IMR-90 (cell line): ENCODE measurements at regions not wholly inside any gene's neighbourhood (a gene's known extent, or its start where the extent isn't known, plus 50 kb on each side); places are given as distances from the start of the nearest gene placed in this dataset.

Source experiments
- ATAC-seq: fragments of 200-7000 bp; cut with Tn5 transposase; 2 replicates; pipeline ENCODE4 v1.9.1; 2020; ENCODE audit warnings: low read depth, mild to moderate bottlenecking, moderate library complexity
- BruUV-seq: library from RNA; stranded (reverse); fragments of 400-500 nt; replicated peaks from 2 replicates; lab custom pipeline; 2021; lab: Mats Ljungman, UMichigan
- CTCF ChIA-PET: fragments of 300-600 bp; formaldehyde crosslinking; extraction: SDS; loops from one replicate; lab custom pipeline; 2021; ENCODE audit warnings: antibody characterized with exemption; lab: Yijun Ruan, JAX
- POLR2A ChIA-PET: fragments of 300-600 bp; sonication (Branson Sonifier 250); formaldehyde crosslinking; loops from one replicate; lab custom pipeline; 2022; ENCODE audit warnings: antibody characterized with exemption; ENCODE audit not compliant: unreplicated experiment; lab: Charles Lee
- DNase-seq: peaks from one replicate; pipeline ENCODE4 v3.0.0; 2013
- H2AFZ ChIP-seq: replicated peaks from 2 replicates; pipeline ENCODE3; 2013; ENCODE audit warnings: low read length, mild to moderate bottlenecking; ENCODE audit not compliant: poor library complexity
- H2AK5ac ChIP-seq: 2 replicates; pipeline ENCODE4 v1.6.1; 2013; ENCODE audit warnings: low read depth, low read length, inconsistent platforms
- H2AK9ac ChIP-seq: replicated peaks from 2 replicates; pipeline ENCODE3; 2013; ENCODE audit warnings: mild to moderate bottlenecking, low read depth, low read length, moderate library complexity; ENCODE audit not compliant: poor library complexity
- H2BK120ac ChIP-seq: 2 replicates; pipeline ENCODE4 v1.6.1; 2013; ENCODE audit warnings: low read depth, low read length, inconsistent platforms
- H2BK15ac ChIP-seq: 3 replicates; pipeline ENCODE4 v1.6.1; 2013; ENCODE audit warnings: low read depth, low read length, inconsistent platforms
- H2BK20ac ChIP-seq: 2 replicates; pipeline ENCODE4 v1.6.1; 2013; ENCODE audit warnings: low read depth, mild to moderate bottlenecking, inconsistent platforms, low read length, moderate library complexity
- H2BK5ac ChIP-seq: 2 replicates; pipeline ENCODE4 v1.6.1; 2013; ENCODE audit warnings: mild to moderate bottlenecking, low read depth, low read length, inconsistent platforms; ENCODE audit not compliant: poor library complexity, severe bottlenecking
- H3K14ac ChIP-seq: replicated peaks from 2 replicates; pipeline ENCODE4 v1.6.1; 2013; ENCODE audit warnings: low read depth, low read length, inconsistent platforms
- H3K18ac ChIP-seq: 2 replicates; pipeline ENCODE4 v1.6.1; 2013; ENCODE audit warnings: low read depth, low read length, control low read depth
- H3K23ac ChIP-seq: 2 replicates; pipeline ENCODE4 v1.6.1; 2013; ENCODE audit warnings: low read depth, low read length, inconsistent platforms
- H3K27ac ChIP-seq: 2 replicates; pipeline ENCODE4 v1.5.1; 2013; ENCODE audit warnings: mild to moderate bottlenecking, control low read depth, low read length; ENCODE audit not compliant: insufficient read depth
- H3K27me3 ChIP-seq: 2 replicates; pipeline ENCODE4 v1.6.1; 2013; ENCODE audit warnings: low read length; ENCODE audit not compliant: control insufficient read depth, insufficient read depth
- H3K36me3 ChIP-seq: 2 replicates; pipeline ENCODE4 v1.6.1; 2013; ENCODE audit warnings: low read length, mixed read lengths; ENCODE audit not compliant: control insufficient read depth, insufficient read depth
- H3K4ac ChIP-seq: 2 replicates; pipeline ENCODE4 v1.6.1; 2013; ENCODE audit warnings: low read depth, low read length, inconsistent platforms
- H3K4me1 ChIP-seq: 2 replicates; pipeline ENCODE4 v1.6.1; 2013; ENCODE audit warnings: low read length, mixed read lengths; ENCODE audit not compliant: control insufficient read depth, insufficient read depth
- H3K4me2 ChIP-seq: 2 replicates; pipeline ENCODE4 v1.6.1; 2013; ENCODE audit warnings: low read depth, mild to moderate bottlenecking, control low read depth, low read length, moderate library complexity
- H3K4me3 ChIP-seq: 2 replicates; pipeline ENCODE4 v1.5.1; 2013; ENCODE audit warnings: low read depth, mild to moderate bottlenecking, control low read depth, low read length, moderate library complexity; ENCODE audit not compliant: insufficient read depth
- H3K56ac ChIP-seq: 2 replicates; pipeline ENCODE4 v1.6.1; 2013; ENCODE audit warnings: low read length, inconsistent platforms; ENCODE audit not compliant: insufficient read depth; ENCODE audit errors: extremely low read depth
- H3K79me1 ChIP-seq, 2 experiments: 2 replicates each; pipeline ENCODE4 v1.6.1; 2013; ENCODE audit warnings: low read length in 2 of 2, inconsistent platforms in 1 of 2, low read depth in 1 of 2
- H3K9ac ChIP-seq: 2 replicates; pipeline ENCODE4 v1.6.1; 2013; ENCODE audit warnings: low read depth, low read length, control low read depth
- H3K9me1 ChIP-seq: 2 replicates; pipeline ENCODE4 v1.6.1; 2013; ENCODE audit warnings: low read length, inconsistent platforms; ENCODE audit not compliant: insufficient read depth
- H3K9me3 ChIP-seq: 2 replicates; pipeline ENCODE4 v1.6.1; 2013; ENCODE audit warnings: low read length; ENCODE audit not compliant: control insufficient read depth, insufficient read depth
- H4K20me1 ChIP-seq: 2 replicates; pipeline ENCODE4 v1.6.1; 2013; ENCODE audit warnings: low read length, inconsistent platforms; ENCODE audit not compliant: insufficient read depth
- H4K5ac ChIP-seq: 2 replicates; pipeline ENCODE4 v1.6.1; 2013; ENCODE audit warnings: mild to moderate bottlenecking, low read depth, low read length, control low read depth
- H4K8ac ChIP-seq, 2 experiments: 2 replicates each; pipeline ENCODE4 v1.6.1; 2013; ENCODE audit warnings: low read depth in 2 of 2, low read length in 2 of 2, control low read depth in 1 of 2, inconsistent platforms in 1 of 2
- H4K91ac ChIP-seq: 2 replicates; pipeline ENCODE4 v1.6.1; 2013; ENCODE audit warnings: low read depth, low read length, inconsistent platforms; ENCODE audit not compliant: insufficient read depth
- BHLHE40 ChIP-seq: fragments of 150-350 bp; IDR thresholded peaks from 2 replicates; pipeline ENCODE4 v1.6.1; 2016; ENCODE audit warnings: mild to moderate bottlenecking, low read depth, low read length
- CHD1 ChIP-seq: IDR thresholded peaks from 2 replicates; pipeline ENCODE4 v1.6.1; 2012; ENCODE audit warnings: low read depth, low read length, improper control_type of control experiment
- FOS ChIP-seq: fragments of 150-350 bp; IDR thresholded peaks from 2 replicates; pipeline ENCODE4 v1.6.1; 2016; ENCODE audit warnings: low read depth, low read length
- MAFK ChIP-seq: IDR thresholded peaks from 2 replicates; pipeline ENCODE4 v1.6.1; 2012; ENCODE audit warnings: low read depth, low read length, improper control_type of control experiment
- MAZ ChIP-seq: IDR thresholded peaks from 2 replicates; pipeline ENCODE4 v1.6.1; 2012; ENCODE audit warnings: low read depth, mild to moderate bottlenecking, low read length, improper control_type of control experiment, moderate library complexity, borderline replicate concordance
- NFE2L2 ChIP-seq: fragments of 150-350 bp; IDR thresholded peaks from 2 replicates; pipeline ENCODE4 v1.6.1; 2016; ENCODE audit warnings: low read depth, mild to moderate bottlenecking, low read length
- POLR2A ChIP-seq: IDR thresholded peaks from 2 replicates; pipeline ENCODE4 v1.6.1; 2012; ENCODE audit warnings: mild to moderate bottlenecking, low read depth, low read length
- RAD21 ChIP-seq: IDR thresholded peaks from 2 replicates; pipeline ENCODE4 v1.6.1; 2012; ENCODE audit warnings: low read length, improper control_type of control experiment
- RCOR1 ChIP-seq: IDR thresholded peaks from 2 replicates; pipeline ENCODE4 v1.6.1; 2012; ENCODE audit warnings: mild to moderate bottlenecking, low read length, improper control_type of control experiment; ENCODE audit not compliant: insufficient replicate concordance
- RFX5 ChIP-seq: IDR thresholded peaks from 2 replicates; pipeline ENCODE4 v1.8.0; 2012; ENCODE audit warnings: low read depth, mild to moderate bottlenecking, low read length, moderate library complexity
- WGBS, 2 experiments: methylation state at CpG; one replicate each; pipeline versions ENCODE4 v1.1.5 to v1.1.7; 2013; ENCODE audit warnings: missing lambda C conversion rate in 2 of 2; ENCODE audit not compliant: insufficient read length in 1 of 2; ENCODE audit errors: extremely low coverage in 2 of 2; 5-methylcytosine and 5-hydroxymethylcytosine counted together
- dilution Hi-C: fragments of 300-500 bp; cut with HindIII; formaldehyde crosslinking; loops from one replicate; pipeline ENCODE4 v1.14.3; 2018; ENCODE audit warnings: low sequenced_read_pairs; ENCODE audit not compliant: unreplicated experiment
- in situ Hi-C: fragments of 300-500 bp; cut with MboI; formaldehyde crosslinking; loops from 3 replicates; pipeline ENCODE4 v1.14.3; 2019; ENCODE audit warnings: low sequenced_read_pairs, inconsistent platforms, mixed read lengths
- intact Hi-C: fragments of 100-400 bp; cut with micrococcal nuclease; formaldehyde crosslinking; loops from 2 replicates; pipeline ENCODE4 v1.10.0; 2022
- TF ChIP-seq, protein P1 (sequence below): fragments of 150-350 bp; IDR thresholded peaks from 2 replicates; pipeline ENCODE4 v1.6.1; 2017; ENCODE audit warnings: mild to moderate bottlenecking, antibody characterized with exemption, low read length, low read depth
- TF ChIP-seq, protein P2 (sequence below): fragments of 150-350 bp; IDR thresholded peaks from 2 replicates; pipeline ENCODE4 v1.6.1; 2016; ENCODE audit warnings: low read depth, mild to moderate bottlenecking, low read length, moderate library complexity, borderline replicate concordance

DNA sequence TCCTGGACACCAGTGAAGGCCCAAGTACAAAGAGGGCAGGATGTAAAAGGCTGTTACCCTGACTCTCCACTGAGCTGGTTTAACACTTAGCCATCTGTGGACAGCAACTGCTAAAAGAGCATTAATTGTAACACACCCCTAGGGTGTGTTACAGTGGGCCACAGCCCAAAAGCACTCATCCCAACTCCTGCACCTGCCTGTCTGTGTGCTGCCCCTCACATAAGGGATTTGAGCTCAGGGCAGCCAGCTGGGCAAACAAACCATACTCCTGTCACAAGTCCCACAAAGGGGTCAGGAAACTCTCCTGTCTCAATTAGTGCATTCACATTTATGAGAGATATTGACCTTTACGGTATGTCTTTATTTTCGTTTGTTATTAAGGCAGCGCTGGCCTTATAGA is 833.1 kb upstream of the NXPH2 start:
- intact Hi-C loops: no loop called here
- CTCF ChIA-PET: no interaction called here
- H3K4ac ChIP-seq: no peak overlapping the region
- dilution Hi-C loops: no loop called here
- no peak overlapping the region for H3K14ac ChIP-seq
- H2BK15ac ChIP-seq: no peak overlapping the region
- TF ChIP-seq, protein P1, sequence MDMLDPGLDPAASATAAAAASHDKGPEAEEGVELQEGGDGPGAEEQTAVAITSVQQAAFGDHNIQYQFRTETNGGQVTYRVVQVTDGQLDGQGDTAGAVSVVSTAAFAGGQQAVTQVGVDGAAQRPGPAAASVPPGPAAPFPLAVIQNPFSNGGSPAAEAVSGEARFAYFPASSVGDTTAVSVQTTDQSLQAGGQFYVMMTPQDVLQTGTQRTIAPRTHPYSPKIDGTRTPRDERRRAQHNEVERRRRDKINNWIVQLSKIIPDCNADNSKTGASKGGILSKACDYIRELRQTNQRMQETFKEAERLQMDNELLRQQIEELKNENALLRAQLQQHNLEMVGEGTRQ: no peak
- no peak for TF ChIP-seq CHD1
- TF ChIP-seq, protein P2, sequence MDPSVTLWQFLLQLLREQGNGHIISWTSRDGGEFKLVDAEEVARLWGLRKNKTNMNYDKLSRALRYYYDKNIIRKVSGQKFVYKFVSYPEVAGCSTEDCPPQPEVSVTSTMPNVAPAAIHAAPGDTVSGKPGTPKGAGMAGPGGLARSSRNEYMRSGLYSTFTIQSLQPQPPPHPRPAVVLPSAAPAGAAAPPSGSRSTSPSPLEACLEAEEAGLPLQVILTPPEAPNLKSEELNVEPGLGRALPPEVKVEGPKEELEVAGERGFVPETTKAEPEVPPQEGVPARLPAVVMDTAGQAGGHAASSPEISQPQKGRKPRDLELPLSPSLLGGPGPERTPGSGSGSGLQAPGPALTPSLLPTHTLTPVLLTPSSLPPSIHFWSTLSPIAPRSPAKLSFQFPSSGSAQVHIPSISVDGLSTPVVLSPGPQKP: no peak
- no peak for TF ChIP-seq RFX5
- no peak for TF ChIP-seq RCOR1
- TF ChIP-seq MAZ: no peak
- no peak for TF ChIP-seq NFE2L2
- TF ChIP-seq POLR2A: no peak
- no peak for TF ChIP-seq FOS
- TF ChIP-seq RAD21: no peak
- no peak for TF ChIP-seq BHLHE40
- no peak for TF ChIP-seq MAFK
- no peak overlapping the region for H3K18ac ChIP-seq
- H4K91ac ChIP-seq: no peak overlapping the region
- no peak overlapping the region for H3K27ac ChIP-seq
- H3K36me3 ChIP-seq: no peaks in the 10 kb centered on the region
- no peaks in the 10 kb centered on the region for H4K20me1 ChIP-seq
- no peak overlapping the region for H4K8ac ChIP-seq
- no peak overlapping the region for H3K23ac ChIP-seq
- no CpG with 5 or more reads among the region's 3 CpGs for WGBS, 2 experiments
- no peak overlapping the region for H3K56ac ChIP-seq
- no peaks in the 10 kb centered on the region for H3K79me1 ChIP-seq
- peaks cover 10% of the 10 kb centered on the region for H3K9me3 ChIP-seq
- H2AK5ac ChIP-seq: no peak overlapping the region
- no peaks in the 10 kb centered on the region for H3K4me1 ChIP-seq
- DNase-seq (no peak), ATAC-seq (no peak)
- no peaks in the 10 kb centered on the region for H3K9me1 ChIP-seq
- no peak overlapping the region for H2BK20ac ChIP-seq
- no peak overlapping the region for H2BK120ac ChIP-seq
- H3K9ac ChIP-seq: no peak overlapping the region
- POLR2A ChIA-PET: no interaction called here
- in situ Hi-C loops: no loop called here
- H3K4me2 ChIP-seq: no peak overlapping the region
- no peaks in the 10 kb centered on the region for H3K27me3 ChIP-seq
- no peak overlapping the region for H2AFZ ChIP-seq
- H3K4me3 ChIP-seq: no peak overlapping the region
- no peak overlapping the region for H2AK9ac ChIP-seq
- BruUV-seq: no TSS peak
- no peak overlapping the region for H4K5ac ChIP-seq
- H2BK5ac ChIP-seq: no peak overlapping the region
